Glutamatergic neuron (in vitro differentiated cells): ENCODE measurements at regions not wholly inside any gene's neighbourhood (a gene's known extent, or its start where the extent isn't known, plus 50 kb on each side); places are given as distances from the start of the nearest gene placed in this dataset.

ENCODE experiments used
- DNase-seq: peaks from one replicate; pipeline ENCODE4 v3.0.0; 2022
- H3K27ac Mint-ChIP-seq: one replicate; pipeline ENCODE4 v1.8.0; 2020; ENCODE audit warnings: mild to moderate bottlenecking, mixed read lengths, inconsistent platforms; ENCODE audit not compliant: unreplicated experiment
- H3K27me3 Mint-ChIP-seq: one replicate; pipeline ENCODE4 v1.8.0; 2020; ENCODE audit warnings: mild to moderate bottlenecking, moderate library complexity, mixed read lengths, inconsistent platforms; ENCODE audit not compliant: unreplicated experiment
- H3K36me3 Mint-ChIP-seq: one replicate; pipeline ENCODE4 v1.8.0; 2020; ENCODE audit warnings: mild to moderate bottlenecking, mixed read lengths, inconsistent platforms; ENCODE audit not compliant: unreplicated experiment
- H3K4me1 Mint-ChIP-seq: one replicate; pipeline ENCODE4 v1.8.0; 2020; ENCODE audit warnings: mild to moderate bottlenecking, low read depth, mixed read lengths, inconsistent platforms; ENCODE audit not compliant: unreplicated experiment
- H3K4me3 Mint-ChIP-seq: one replicate; pipeline ENCODE4 v1.8.0; 2020; ENCODE audit warnings: mild to moderate bottlenecking, mixed read lengths, inconsistent platforms; ENCODE audit not compliant: unreplicated experiment
- H3K9me3 Mint-ChIP-seq: one replicate; pipeline ENCODE4 v1.8.0; 2020; ENCODE audit warnings: mild to moderate bottlenecking, moderate library complexity, mixed read lengths, inconsistent platforms; ENCODE audit not compliant: unreplicated experiment
- TF ChIP-seq, protein P1 (sequence below): fragments of 200-600 bp; sonication (generic); IDR thresholded peaks from one replicate; pipeline ENCODE4 v1.5.0; 2021; ENCODE audit not compliant: partially characterized antibody, unreplicated experiment

- Mint-ChIP-seq H3K36me3 (no peaks in the 10 kb centered on the region), H3K4me3 (no peak overlapping the region), H3K4me1 (peaks cover 3% of the 10 kb centered on the region), H3K27me3 (peaks cover 4% of the 10 kb centered on the region), H3K27ac (no peak overlapping the region), H3K9me3 (peaks cover 2% of the 10 kb centered on the region)
- no peak for DNase-seq
- TF ChIP-seq, protein P1, sequence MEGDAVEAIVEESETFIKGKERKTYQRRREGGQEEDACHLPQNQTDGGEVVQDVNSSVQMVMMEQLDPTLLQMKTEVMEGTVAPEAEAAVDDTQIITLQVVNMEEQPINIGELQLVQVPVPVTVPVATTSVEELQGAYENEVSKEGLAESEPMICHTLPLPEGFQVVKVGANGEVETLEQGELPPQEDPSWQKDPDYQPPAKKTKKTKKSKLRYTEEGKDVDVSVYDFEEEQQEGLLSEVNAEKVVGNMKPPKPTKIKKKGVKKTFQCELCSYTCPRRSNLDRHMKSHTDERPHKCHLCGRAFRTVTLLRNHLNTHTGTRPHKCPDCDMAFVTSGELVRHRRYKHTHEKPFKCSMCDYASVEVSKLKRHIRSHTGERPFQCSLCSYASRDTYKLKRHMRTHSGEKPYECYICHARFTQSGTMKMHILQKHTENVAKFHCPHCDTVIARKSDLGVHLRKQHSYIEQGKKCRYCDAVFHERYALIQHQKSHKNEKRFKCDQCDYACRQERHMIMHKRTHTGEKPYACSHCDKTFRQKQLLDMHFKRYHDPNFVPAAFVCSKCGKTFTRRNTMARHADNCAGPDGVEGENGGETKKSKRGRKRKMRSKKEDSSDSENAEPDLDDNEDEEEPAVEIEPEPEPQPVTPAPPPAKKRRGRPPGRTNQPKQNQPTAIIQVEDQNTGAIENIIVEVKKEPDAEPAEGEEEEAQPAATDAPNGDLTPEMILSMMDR: no peak
Measured at GRCh38 chr3:44067431-44067830, 174.3 kb upstream of the TOPAZ1 start.

DNA sequence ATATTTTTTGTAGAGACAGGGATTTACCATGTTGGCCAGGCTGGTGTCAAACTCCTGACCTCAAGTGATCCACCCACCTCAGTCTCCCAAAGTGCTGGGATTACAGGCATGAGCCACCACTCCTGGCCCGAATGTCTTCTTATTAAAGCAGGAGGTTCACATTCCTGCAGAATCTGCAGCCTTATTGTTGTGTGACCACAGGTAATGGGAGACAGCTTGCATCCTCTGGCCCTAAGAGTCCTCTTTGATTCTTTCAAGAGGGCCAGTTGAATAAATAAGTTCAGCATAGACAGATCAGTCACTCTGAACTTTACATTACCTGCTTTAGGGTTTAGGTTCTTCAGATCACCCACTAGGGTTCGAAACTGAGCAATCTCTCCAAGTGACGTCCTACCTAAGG, 172.9 kb upstream of the TOPAZ1 start:
- peaks cover 3% of the 10 kb centered on the region for H3K4me1 Mint-ChIP-seq
- H3K27ac Mint-ChIP-seq: no peak overlapping the region
- peaks cover 2% of the 10 kb centered on the region for H3K27me3 Mint-ChIP-seq
- no peak for DNase-seq
- peaks cover 2% of the 10 kb centered on the region for H3K9me3 Mint-ChIP-seq
- TF ChIP-seq, protein P1: no peak
- H3K36me3 Mint-ChIP-seq: no peaks in the 10 kb centered on the region
- no peak overlapping the region for H3K4me3 Mint-ChIP-seq

GRCh38 chr3:44069276-44069675, 172.4 kb upstream of the TOPAZ1 start:
- TF ChIP-seq, protein P1: no peak
- peaks cover 2% of the 10 kb centered on the region for H3K9me3 Mint-ChIP-seq
- H3K27ac Mint-ChIP-seq: no peak overlapping the region
- H3K4me1 Mint-ChIP-seq: peaks cover 3% of the 10 kb centered on the region
- DNase-seq: no peak
- no peak overlapping the region for H3K4me3 Mint-ChIP-seq
- H3K27me3 Mint-ChIP-seq: peaks cover 2% of the 10 kb centered on the region
- no peaks in the 10 kb centered on the region for H3K36me3 Mint-ChIP-seq

DNA sequence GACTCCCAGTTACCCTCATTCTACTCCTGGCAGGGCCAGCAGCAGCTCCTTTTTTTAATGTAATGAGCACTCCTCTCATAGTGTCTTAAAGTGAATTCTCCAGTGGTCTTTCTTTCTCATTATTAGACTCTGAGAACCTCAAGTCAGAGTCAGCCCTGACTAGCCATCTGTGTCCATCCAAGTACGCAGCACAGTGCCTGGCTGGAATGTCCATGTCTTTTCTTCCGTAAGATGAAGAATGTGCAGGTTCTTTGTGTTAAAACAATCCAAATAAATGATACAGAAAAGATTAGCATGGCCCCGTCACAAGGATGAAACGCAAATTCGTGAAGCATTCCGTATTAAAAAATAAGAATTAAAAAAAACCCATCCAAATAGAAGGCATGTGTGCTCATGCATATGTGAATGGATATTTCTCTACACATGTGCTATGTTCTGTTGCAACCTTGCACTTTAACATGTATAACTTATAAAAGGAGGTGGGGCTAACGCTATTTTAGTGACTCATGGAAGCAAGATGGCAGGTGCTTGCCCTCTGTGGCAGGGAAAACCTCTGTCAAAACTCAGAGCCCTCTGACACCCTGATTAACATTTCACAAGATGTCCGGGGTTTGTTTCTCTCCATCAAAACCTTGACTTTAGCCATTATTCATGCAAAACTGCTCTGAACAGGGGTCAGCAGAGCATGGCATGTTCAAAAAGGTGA, 170.7 kb upstream of the TOPAZ1 start:
- Mint-ChIP-seq H3K4me1 (peaks cover 3% of the 10 kb centered on the region), H3K36me3 (no peaks in the 10 kb centered on the region), H3K4me3 (no peak overlapping the region), H3K9me3 (peaks cover 5% of the 10 kb centered on the region), H3K27me3 (peaks cover 7% of the 10 kb centered on the region), H3K27ac (no peak overlapping the region)
- no peak for DNase-seq
- TF ChIP-seq, protein P1: no peak

DNA sequence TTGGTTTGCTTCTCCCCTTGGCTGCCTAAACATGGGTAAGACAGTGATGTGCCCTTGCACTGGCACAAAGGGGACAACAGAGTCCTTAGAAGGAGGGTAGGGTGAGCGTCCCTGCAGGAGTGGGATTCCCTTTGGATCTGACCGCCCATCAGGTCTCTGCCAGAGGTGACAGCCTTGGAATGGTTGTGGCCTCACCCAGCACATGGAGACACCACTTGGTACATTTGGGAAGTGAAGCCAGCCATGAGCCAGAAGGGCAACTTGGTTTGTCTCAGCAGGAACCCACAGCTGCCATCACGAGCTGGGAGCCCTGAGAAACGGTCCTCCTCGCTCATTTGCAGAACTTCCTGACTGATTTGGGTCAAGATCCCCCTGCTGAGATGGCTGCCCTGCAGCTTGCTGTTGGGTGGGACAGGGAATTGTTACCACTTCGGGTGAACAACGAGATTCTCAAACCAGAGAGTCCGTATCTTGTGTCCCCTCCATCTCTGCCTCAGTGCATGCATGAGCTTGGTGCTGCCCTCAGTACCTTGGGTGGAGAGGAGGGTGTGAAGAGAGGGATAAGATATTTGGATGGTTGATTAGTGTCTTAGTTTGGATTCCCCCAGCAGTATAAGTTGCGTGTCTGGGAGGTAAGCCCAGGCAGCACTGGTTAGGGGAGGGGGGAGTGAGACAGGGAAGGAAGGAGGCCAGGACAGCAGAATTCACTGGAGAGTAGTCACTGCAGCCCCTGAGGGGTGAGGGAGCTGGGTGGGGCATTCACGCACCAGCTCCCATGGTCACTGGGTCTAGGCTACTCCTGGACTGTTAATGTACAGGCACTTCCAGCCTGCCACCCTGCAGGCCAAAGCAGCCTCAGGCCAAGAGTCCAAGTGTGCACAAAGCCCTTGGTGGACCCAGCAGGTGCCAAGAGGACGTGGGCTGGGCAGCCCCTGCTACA, 168.8 kb upstream of the TOPAZ1 start:
- no peak overlapping the region for H3K27ac Mint-ChIP-seq
- DNase-seq: no peak
- H3K9me3 Mint-ChIP-seq: peaks cover 5% of the 10 kb centered on the region
- no peaks in the 10 kb centered on the region for H3K36me3 Mint-ChIP-seq
- no peak overlapping the region for H3K4me3 Mint-ChIP-seq
- peaks cover 7% of the 10 kb centered on the region for H3K27me3 Mint-ChIP-seq
- H3K4me1 Mint-ChIP-seq: peaks cover 9% of the 10 kb centered on the region
- TF ChIP-seq, protein P1: no peak
